GM18499 (cell line): ENCODE measurements at regions not wholly inside any gene's neighbourhood (a gene's known extent, or its start where the extent isn't known, plus 50 kb on each side); places are given as distances from the start of the nearest gene placed in this dataset.

ENCODE experiments used
- ATAC-seq: cut with Tn5 transposase; IDR thresholded peaks from one replicate; pipeline ENCODE4 v1.9.1; 2021; ENCODE audit warnings: moderate number of reproducible peaks; ENCODE audit not compliant: insufficient read depth, unreplicated experiment

GRCh38 chr5:6867712-6868111 is 154.5 kb downstream of the TENT4A start:
- ATAC-seq: no peak

DNA sequence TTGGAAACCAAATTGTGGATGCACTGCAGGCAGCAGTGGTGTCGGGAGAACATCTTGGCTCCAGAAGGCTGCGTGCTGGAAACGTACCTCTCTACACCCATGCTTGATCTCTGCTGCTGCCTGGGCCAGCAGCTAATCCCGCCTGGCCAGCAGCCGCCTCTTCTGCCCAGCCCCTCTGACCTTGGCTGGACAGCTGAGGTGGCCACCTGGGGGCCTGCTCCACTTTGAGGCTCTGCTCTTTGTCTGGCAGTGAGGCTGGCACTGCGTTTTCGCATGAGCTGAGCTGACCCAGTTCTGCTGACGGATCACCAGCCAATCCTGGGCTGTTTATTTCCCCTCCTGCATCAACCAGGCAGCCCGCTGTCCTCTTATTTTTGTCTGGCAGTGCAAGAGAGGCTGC is 154.9 kb downstream of the TENT4A start:
- no peak for ATAC-seq

- no peak for ATAC-seq
Observed at GRCh38 chr5:6868575-6869215, 155.5 kb downstream of the TENT4A start.

GRCh38 chr5:6869677-6870076 is 156.4 kb downstream of the TENT4A start:
- no peak for ATAC-seq

DNA sequence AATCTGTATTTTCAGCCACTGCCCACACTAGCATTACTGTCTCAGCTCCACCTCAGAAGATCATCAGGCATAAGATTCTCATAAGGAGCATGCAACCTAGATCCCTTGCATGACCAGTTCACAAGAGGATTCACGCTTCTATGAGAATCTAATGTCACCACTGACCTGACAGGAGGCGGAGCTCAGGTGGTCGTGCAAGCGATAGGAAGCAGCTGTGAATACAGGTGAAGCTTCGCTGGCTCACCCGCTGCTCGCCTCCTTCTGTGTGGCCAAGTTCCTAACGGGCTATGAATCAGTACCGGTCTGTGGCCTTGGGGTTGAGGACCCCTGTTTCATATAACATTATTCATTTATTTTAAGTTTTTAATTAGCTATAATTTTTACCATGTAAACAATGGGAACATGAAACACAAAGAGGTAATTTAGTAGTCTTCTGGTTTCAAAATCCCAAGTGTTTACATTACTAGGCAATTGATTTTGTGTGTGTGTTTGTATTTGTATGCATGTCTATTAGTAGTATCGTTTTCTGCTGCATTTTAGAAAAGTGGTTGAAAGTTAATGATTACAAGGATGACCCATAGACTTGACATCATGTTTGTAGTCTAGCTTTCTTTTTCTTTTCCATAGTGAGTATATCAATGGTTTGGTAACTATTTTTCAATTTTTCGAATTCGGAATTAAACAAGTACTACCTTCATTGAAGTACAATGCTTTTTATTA is 159.4 kb downstream of the TENT4A start:
- ATAC-seq: no peak

- no peak for ATAC-seq
Observed at GRCh38 chr5:6873359-6873758, 160.1 kb downstream of the TENT4A start.

- no peak for ATAC-seq
Observed at GRCh38 chr5:6875376-6875775, 162.1 kb downstream of the TENT4A start.

DNA sequence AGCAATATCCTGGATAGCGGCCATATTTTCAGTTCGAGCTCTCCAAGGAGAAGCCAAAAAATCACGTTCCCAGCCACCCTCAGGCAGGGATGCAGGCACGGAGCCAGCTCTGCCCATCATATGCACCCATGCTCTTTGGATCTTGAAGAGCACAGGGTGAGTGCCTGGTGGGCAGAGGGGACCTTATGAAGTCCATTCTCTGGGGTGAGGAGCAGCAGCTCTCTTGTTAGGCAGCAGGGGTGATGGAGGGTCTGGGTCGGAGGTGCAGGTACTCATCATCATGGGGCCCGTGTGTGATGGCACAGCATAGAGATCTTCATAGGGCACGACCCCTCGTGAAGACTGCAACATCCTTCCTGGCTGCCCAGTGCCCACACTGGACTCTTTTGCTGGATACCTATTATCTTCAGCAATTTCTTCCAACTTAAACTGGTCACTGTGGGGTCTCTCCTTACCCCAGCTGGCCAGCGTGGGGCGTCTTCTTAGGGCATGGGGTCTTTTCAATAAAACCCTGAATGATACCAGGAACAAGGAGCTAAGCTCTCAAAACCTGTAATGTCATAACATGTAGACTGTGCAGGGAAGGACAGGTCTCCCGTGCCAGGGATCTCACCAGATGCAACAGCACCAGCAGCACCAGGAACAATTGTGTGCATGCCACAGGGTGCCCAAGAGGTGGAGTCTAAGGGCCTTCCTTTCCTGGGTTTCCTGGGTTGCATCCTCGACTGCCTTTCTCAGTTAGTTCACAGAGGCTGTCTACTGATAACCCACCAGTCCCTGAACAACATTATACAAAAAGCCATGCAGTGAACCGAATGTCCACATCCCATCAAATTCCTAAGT is 165.0 kb downstream of the TENT4A start:
- no peak for ATAC-seq

DNA sequence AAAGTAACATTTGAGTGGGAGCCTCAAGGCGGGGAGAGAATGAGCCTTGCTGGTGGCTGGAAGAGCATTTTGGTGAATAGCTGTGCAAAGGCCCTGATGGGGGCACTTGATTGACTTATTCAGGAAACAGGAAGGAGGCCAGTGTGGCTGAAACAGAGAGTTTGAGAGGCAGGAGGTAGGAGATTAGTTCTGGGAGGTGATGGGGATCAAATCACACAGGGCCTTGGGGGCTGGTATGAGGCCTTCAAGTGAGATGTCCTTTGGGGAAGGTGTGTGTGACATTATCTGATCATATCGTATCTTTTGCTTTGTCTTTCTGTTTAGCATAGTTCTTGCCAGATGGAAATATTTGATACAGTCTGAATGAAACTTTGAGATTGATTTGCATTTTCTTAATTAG is 172.3 kb downstream of the TENT4A start:
- no peak for ATAC-seq

DNA sequence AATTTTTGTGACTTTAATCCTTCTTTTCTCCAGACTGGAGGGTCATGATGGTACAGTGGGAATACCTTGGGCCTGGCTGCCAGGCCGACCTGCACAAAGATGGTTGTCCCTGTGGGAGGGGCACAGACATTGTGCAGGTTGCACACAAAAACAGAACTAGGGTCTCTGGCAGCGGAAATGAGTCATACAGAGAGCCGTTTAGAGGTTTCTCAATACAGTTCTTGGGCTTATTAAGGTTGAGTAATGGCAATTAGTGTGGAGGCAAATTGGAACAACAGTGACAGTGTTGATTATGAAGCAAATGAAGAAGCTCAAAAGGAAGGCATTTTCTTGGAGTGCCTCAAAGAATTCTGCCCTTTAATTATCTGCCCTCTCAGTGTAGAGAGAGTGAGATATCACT is 173.6 kb downstream of the TENT4A start:
- ATAC-seq: no peak

- ATAC-seq: no peak
Observed at GRCh38 chr5:6889030-6889429, 175.8 kb downstream of the TENT4A start.

DNA sequence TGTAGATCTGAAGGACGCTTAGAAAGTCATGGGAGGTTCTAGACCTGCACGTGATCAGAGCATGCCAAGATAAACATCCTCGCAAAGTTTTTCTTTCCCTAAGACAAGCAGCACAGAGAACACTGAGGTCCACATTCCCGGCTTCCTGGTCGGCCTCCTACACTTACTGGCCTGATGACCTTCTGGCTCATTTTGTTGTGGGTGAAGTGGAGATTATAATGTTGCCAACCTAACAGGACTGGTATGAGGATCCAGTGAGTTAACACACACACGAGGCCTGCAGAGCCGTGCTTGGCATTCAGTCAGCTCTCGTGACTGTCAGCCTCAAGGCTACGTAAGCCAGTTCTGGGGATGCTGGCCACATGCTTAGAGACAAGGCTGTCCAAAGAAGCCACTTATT is 186.0 kb downstream of the TENT4A start:
- no peak for ATAC-seq

DNA sequence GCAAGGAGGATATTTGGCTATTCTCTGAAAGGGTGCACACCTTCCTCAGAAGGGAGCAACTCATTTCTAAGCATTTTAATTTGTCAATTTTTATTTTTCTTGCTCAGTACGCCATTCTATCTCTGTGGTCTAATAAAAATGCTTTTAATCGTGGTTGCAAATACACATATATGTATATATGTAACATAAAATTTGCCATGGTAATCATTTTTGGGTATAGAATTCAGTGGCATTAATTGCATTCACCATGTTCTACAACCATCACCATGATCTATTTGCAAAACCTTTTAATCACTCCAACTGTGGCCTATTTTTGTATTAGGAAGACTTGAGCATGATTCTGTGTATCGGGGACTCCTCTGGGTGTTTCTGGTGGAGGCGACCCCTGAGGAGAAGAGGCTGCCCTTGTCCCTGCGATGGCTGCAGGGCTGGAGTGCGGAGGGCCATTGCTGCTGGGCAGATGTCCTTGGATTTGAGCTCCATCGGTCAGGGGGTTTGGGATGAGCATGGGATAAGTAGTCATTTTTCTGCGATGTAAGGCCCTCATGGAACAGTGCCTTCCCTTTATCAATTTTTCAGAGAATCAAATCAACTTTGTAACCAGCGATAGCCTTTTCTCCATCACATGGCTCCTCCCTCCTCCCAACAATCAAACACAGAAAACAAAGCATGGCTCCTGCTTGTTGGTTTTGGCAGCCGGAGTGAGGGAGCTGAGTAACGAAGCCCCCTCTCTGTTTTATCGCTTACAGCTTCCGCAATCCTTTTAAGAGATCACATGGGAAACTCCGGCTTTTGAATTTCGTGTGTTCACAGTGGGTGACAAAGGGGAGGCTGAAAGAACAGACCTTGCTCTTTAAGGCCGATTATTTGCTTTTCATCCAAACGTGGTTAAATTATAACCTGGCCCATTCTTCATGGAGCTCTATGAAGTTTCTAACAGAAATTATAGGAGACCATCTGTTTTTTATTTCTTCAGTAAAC is 187.3 kb downstream of the TENT4A start:
- no peak for ATAC-seq

- ATAC-seq: no peak
Observed at GRCh38 chr5:6902094-6902493, 188.9 kb downstream of the TENT4A start.

GRCh38 chr5:6902597-6902996 is 189.4 kb downstream of the TENT4A start:
- ATAC-seq: no peak

- ATAC-seq: no peak
Observed at GRCh38 chr5:6903934-6904333, 190.7 kb downstream of the TENT4A start.

DNA sequence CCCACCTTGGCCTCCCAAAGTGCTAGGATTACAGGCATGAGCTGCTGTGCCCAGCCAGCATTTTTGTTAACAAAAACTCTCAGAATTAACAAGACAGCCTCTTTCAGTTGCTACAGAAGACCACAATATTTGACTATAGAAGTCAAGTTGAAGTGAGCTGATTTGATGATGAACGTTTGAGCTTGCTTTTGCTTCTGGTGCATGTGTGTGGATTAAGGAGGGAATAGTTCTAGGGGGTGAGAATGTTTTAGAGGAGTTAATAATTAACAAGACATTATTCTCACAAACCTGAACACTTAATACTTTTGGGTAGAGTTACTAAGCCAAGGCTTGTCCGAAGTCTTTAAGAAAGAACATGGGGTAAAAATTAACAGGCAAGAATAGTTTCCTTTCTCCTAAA is 191.6 kb downstream of the TENT4A start:
- no peak for ATAC-seq

- no peak for ATAC-seq
Observed at GRCh38 chr5:6905423-6905822, 192.2 kb downstream of the TENT4A start.

GRCh38 chr5:6905883-6906282 is 192.7 kb downstream of the TENT4A start:
- no peak for ATAC-seq

DNA sequence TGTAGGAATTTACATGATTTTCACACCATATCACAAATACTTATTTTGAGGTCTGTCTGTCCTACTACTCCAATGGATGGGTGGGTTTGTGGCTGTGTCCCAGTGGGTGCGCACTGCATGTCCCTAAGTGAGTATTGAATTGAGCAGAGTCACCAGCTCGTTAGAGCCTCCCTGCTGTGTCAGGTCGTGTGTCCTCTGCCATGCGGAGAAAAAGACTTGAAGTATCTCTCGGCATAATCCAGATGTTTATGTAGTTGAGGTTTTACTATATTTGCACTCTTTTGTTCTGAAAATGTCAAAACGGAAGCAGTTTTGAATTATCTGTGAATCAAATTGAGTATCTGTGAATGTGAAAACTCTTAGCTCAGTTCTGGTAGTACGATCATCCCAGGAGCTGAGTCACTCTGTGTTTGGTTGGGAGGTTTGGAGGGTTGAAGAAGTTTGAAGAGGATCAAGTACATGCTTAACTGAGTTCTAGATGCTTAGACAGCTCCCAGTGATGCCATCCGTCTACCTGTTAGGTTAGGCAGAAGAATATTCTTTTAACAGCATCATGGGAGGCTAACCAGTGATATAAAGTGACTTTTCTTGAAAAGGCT is 194.2 kb downstream of the TENT4A start:
- no peak for ATAC-seq
